Mucosa of gallbladder (tissue), 1 donor: ENCODE measurements at regions not wholly inside any gene's neighbourhood (a gene's known extent, or its start where the extent isn't known, plus 50 kb on each side); places are given as distances from the start of the nearest gene placed in this dataset.

Experiments used
- DNase-seq: peaks from one replicate; pipeline ENCODE4 v3.0.0-alpha.2; 2020; ENCODE audit warnings: low spot score
- donor health status: DM: no; HTN: no; CAD: no.

GRCh38 chr16:87178177-87178863, 138.9 kb downstream of the C16orf95 start:
- no peak for DNase-seq

GRCh38 chr16:87178977-87179376, 138.2 kb downstream of the C16orf95 start:
- DNase-seq: no peak

- no peak for DNase-seq
Observed at GRCh38 chr16:87180069-87180468, 137.1 kb downstream of the C16orf95 start.

- DNase-seq: no peak
Observed at GRCh38 chr16:87182759-87183158, 134.4 kb downstream of the C16orf95 start.

GRCh38 chr16:87183647-87184046, 133.5 kb downstream of the C16orf95 start:
- DNase-seq: no peak

GRCh38 chr16:87185308-87185707, 131.9 kb downstream of the C16orf95 start:
- no peak for DNase-seq

GRCh38 chr16:87185983-87186382, 131.2 kb downstream of the C16orf95 start:
- DNase-seq: no peak

GRCh38 chr16:87186446-87186845, 130.7 kb downstream of the C16orf95 start:
- no peak for DNase-seq

- no peak for DNase-seq
Observed at GRCh38 chr16:87186876-87187533, 130.2 kb downstream of the C16orf95 start.

- DNase-seq: no peak
Observed at GRCh38 chr16:87188104-87188503, 129.1 kb downstream of the C16orf95 start.

- no peak for DNase-seq
Observed at GRCh38 chr16:87189426-87189825, 127.8 kb downstream of the C16orf95 start.

GRCh38 chr16:87190288-87191230, 126.6 kb downstream of the C16orf95 start:
- DNase-seq: no peak

GRCh38 chr16:87192452-87193073, 124.6 kb downstream of the C16orf95 start:
- no peak for DNase-seq

GRCh38 chr16:87194172-87194571, 123.0 kb downstream of the C16orf95 start:
- no peak for DNase-seq

- no peak for DNase-seq
Observed at GRCh38 chr16:87195161-87195560, 122.0 kb downstream of the C16orf95 start.

GRCh38 chr16:87196231-87196630, 121.0 kb downstream of the C16orf95 start:
- no peak for DNase-seq

GRCh38 chr16:87196661-87197060, 120.5 kb downstream of the C16orf95 start:
- DNase-seq: no peak

- no peak for DNase-seq
Observed at GRCh38 chr16:87198328-87198832, 118.8 kb downstream of the C16orf95 start.

GRCh38 chr16:87198881-87199280, 118.3 kb downstream of the C16orf95 start:
- no peak for DNase-seq

- no peak for DNase-seq
Observed at GRCh38 chr16:87199379-87199778, 117.8 kb downstream of the C16orf95 start.

GRCh38 chr16:87199901-87200300, 117.3 kb downstream of the C16orf95 start:
- DNase-seq: no peak

- DNase-seq: no peak
Observed at GRCh38 chr16:87200637-87201036, 116.6 kb downstream of the C16orf95 start.
